Karpas-422 (cell line): ENCODE measurements at regions not wholly inside any gene's neighbourhood (a gene's known extent, or its start where the extent isn't known, plus 50 kb on each side); places are given as distances from the start of the nearest gene placed in this dataset.

Experiments used
- DNase-seq: peaks from one replicate; pipeline ENCODE4 v3.0.0-alpha.2; 2015
- H2AFZ ChIP-seq: fragments of 200-600 bp; sonication (generic); 2 replicates; pipeline ENCODE4 v1.6.1; 2014; ENCODE audit warnings: antibody characterized with exemption, low read length, mixed read lengths
- H3K27ac ChIP-seq: fragments of 200-600 bp; sonication (generic); 2 replicates; pipeline ENCODE4 v1.5.1; 2014; ENCODE audit warnings: mild to moderate bottlenecking, low read length, moderate library complexity
- H3K27me3 ChIP-seq: fragments of 200-600 bp; sonication (generic); 2 replicates; pipeline ENCODE4 v1.6.1; 2014; ENCODE audit warnings: low read length, mixed read lengths
- H3K36me3 ChIP-seq: fragments of 200-600 bp; sonication (generic); 2 replicates; pipeline ENCODE4 v1.6.1; 2014; ENCODE audit warnings: low read length, mixed read lengths; ENCODE audit not compliant: insufficient read depth
- H3K4me1 ChIP-seq: fragments of 200-600 bp; sonication (generic); 2 replicates; pipeline ENCODE4 v1.6.1; 2014; ENCODE audit warnings: mild to moderate bottlenecking, low read length, mixed read lengths
- H3K4me2 ChIP-seq: fragments of 200-600 bp; sonication (generic); 2 replicates; pipeline ENCODE4 v1.6.1; 2014; ENCODE audit warnings: low read length, low read depth, mild to moderate bottlenecking; ENCODE audit not compliant: poor library complexity, severe bottlenecking
- H3K4me3 ChIP-seq: fragments of 200-600 bp; sonication (generic); 2 replicates; pipeline ENCODE4 v1.5.1; 2014; ENCODE audit warnings: mild to moderate bottlenecking, antibody characterized with exemption, low read length, mixed read lengths
- H3K79me2 ChIP-seq: fragments of 200-600 bp; sonication (generic); 2 replicates; pipeline ENCODE4 v1.6.1; 2014; ENCODE audit warnings: mild to moderate bottlenecking, low read length, mixed read lengths
- H3K9ac ChIP-seq: fragments of 200-600 bp; sonication (generic); 2 replicates; pipeline ENCODE4 v1.6.0; 2014; ENCODE audit warnings: low read length
- H3K9me2 ChIP-seq: fragments of 200-600 bp; sonication (generic), shearing (Covaris generic); replicated peaks from 2 replicates; pipeline ENCODE4 v1.6.0; 2014; ENCODE audit warnings: mild to moderate bottlenecking, low read length, moderate library complexity; ENCODE audit not compliant: insufficient read depth
- H3K9me3 ChIP-seq: fragments of 300-700, 200-600 bp; sonication (generic); 2 replicates; pipeline ENCODE4 v1.6.1; 2014; ENCODE audit warnings: low read length, mixed read lengths
- H4K20me1 ChIP-seq: fragments of 200-600 bp; sonication (generic); 2 replicates; pipeline ENCODE4 v1.6.1; 2014; ENCODE audit warnings: mild to moderate bottlenecking, antibody characterized with exemption, low read length, low read depth; ENCODE audit not compliant: insufficient read depth

GRCh38 chr6:169165561-169166300 lies 87.9 kb downstream of the THBS2 start:
- H4K20me1 ChIP-seq = no peaks in the 10 kb centered on the region
- H3K9me2 ChIP-seq = no peaks in the 10 kb centered on the region
- no peak overlapping the region for H3K9ac ChIP-seq
- DNase-seq = no peak
- H3K4me2 ChIP-seq = no peak overlapping the region
- H3K27me3 ChIP-seq = no peaks in the 10 kb centered on the region
- H3K36me3 ChIP-seq = no peaks in the 10 kb centered on the region
- H3K4me3 ChIP-seq = no peak overlapping the region
- H2AFZ ChIP-seq = no peak overlapping the region
- H3K9me3 ChIP-seq = no peaks in the 10 kb centered on the region
- H3K27ac ChIP-seq = no peak overlapping the region
- H3K79me2 ChIP-seq = no peaks in the 10 kb centered on the region
- no peaks in the 10 kb centered on the region for H3K4me1 ChIP-seq

DNA sequence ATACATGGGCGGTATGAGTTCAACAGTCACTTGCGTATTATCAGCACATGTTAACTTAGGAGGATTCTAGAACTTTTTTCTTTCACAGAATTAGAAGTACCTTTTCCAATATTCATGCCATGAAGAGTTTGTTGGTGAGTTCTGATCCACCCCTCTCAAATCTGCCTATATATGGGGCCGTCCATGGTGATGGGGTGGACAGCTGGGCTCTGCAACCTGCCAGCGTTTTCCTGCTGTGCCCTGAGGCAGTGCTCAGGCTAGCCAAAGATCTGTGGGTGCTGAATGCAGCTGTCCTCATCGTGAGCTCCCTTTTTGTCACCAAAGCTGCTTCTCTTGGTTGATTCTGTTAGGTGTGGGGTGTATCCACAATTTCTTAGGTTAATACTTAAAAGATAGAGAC lies 88.7 kb downstream of the THBS2 start:
- H3K36me3 ChIP-seq = no peaks in the 10 kb centered on the region
- no peak for DNase-seq
- no peak overlapping the region for H3K4me2 ChIP-seq
- no peaks in the 10 kb centered on the region for H3K27me3 ChIP-seq
- no peak overlapping the region for H3K27ac ChIP-seq
- H4K20me1 ChIP-seq = no peaks in the 10 kb centered on the region
- H3K9me3 ChIP-seq = no peaks in the 10 kb centered on the region
- H3K4me3 ChIP-seq = no peak overlapping the region
- no peak overlapping the region for H3K9ac ChIP-seq
- H2AFZ ChIP-seq = no peak overlapping the region
- H3K4me1 ChIP-seq = no peaks in the 10 kb centered on the region
- no peaks in the 10 kb centered on the region for H3K9me2 ChIP-seq
- H3K79me2 ChIP-seq = no peaks in the 10 kb centered on the region

DNA sequence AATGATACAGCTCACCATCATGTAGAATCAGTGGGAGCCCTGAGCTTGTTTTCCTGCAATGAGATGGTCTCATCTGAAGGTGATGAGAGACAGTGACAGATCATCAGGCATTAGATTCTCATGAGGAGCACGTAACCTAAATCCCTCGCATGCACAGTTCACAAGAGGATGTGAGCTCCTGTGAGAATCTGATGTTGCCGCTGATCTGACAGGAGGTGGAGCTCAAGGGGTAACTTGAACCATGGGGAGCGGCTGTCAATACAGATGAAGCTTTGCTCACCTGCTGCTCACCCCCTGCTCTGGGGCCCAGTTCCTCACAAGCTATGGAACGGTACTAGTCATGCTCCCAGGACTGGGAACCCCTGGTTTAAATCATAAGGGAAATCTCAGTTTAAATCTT lies 89.2 kb downstream of the THBS2 start:
- H3K9me2 ChIP-seq = no peaks in the 10 kb centered on the region
- DNase-seq = peak; percentile 44
- H3K9ac ChIP-seq = no peak overlapping the region
- H3K9me3 ChIP-seq = no peaks in the 10 kb centered on the region
- H4K20me1 ChIP-seq = no peaks in the 10 kb centered on the region
- H3K4me3 ChIP-seq = no peak overlapping the region
- H3K36me3 ChIP-seq = no peaks in the 10 kb centered on the region
- H3K79me2 ChIP-seq = no peaks in the 10 kb centered on the region
- H3K27ac ChIP-seq = no peak overlapping the region
- no peak overlapping the region for H3K4me2 ChIP-seq
- H2AFZ ChIP-seq = no peak overlapping the region
- no peaks in the 10 kb centered on the region for H3K27me3 ChIP-seq
- H3K4me1 ChIP-seq = no peaks in the 10 kb centered on the region

DNA sequence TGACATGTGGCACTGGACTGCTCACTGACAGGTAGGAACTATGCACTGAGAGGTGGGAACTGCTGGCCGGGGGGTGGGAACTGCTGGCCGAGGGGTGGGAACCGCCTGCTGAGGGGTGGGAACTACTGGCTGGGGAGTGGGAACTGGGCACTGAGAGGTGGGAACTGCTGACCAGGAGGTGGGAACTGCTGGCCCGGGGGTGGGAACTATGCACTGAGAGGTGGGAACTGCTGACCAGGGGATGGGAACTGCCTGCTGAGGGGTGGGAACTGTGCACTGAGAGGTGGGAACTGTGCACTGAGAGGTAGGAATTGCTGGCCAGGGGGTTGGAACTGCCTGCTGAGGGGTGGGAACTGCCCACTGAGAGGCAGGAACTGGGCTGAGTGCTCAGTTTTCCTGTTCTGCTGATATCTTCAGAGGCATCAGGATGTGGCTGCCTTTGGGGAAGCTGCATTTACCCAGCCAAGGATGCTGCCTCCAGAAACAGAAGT lies 90.2 kb downstream of the THBS2 start:
- Histone ChIP-seq H3K9me3 (no peaks in the 10 kb centered on the region), H3K79me2 (no peaks in the 10 kb centered on the region), H3K9me2 (no peaks in the 10 kb centered on the region), H3K4me1 (no peaks in the 10 kb centered on the region), H3K9ac (no peak overlapping the region), H4K20me1 (no peaks in the 10 kb centered on the region), H3K4me3 (no peak overlapping the region), H3K27ac (no peak overlapping the region), H3K36me3 (no peaks in the 10 kb centered on the region), H3K27me3 (no peaks in the 10 kb centered on the region), H2AFZ (no peak overlapping the region), H3K4me2 (no peak overlapping the region)
- no peak for DNase-seq

- DNase-seq = no peak
- no peaks in the 10 kb centered on the region for H3K79me2 ChIP-seq
- no peak overlapping the region for H3K9ac ChIP-seq
- H4K20me1 ChIP-seq = no peaks in the 10 kb centered on the region
- H3K9me3 ChIP-seq = no peaks in the 10 kb centered on the region
- H2AFZ ChIP-seq = no peak overlapping the region
- no peaks in the 10 kb centered on the region for H3K36me3 ChIP-seq
- no peaks in the 10 kb centered on the region for H3K4me1 ChIP-seq
- no peak overlapping the region for H3K27ac ChIP-seq
- no peak overlapping the region for H3K4me3 ChIP-seq
- no peak overlapping the region for H3K4me2 ChIP-seq
- H3K27me3 ChIP-seq = no peaks in the 10 kb centered on the region
- H3K9me2 ChIP-seq = no peaks in the 10 kb centered on the region
These were observed 90.8 kb downstream of the THBS2 start for GRCh38 chr6:169162752-169163407.

- H3K9me2 ChIP-seq = no peaks in the 10 kb centered on the region
- no peaks in the 10 kb centered on the region for H3K9me3 ChIP-seq
- no peaks in the 10 kb centered on the region for H4K20me1 ChIP-seq
- no peaks in the 10 kb centered on the region for H3K27me3 ChIP-seq
- no peak overlapping the region for H3K4me2 ChIP-seq
- no peak overlapping the region for H3K4me3 ChIP-seq
- H2AFZ ChIP-seq = no peak overlapping the region
- H3K27ac ChIP-seq = no peak overlapping the region
- H3K9ac ChIP-seq = no peak overlapping the region
- H3K36me3 ChIP-seq = no peaks in the 10 kb centered on the region
- no peaks in the 10 kb centered on the region for H3K79me2 ChIP-seq
- no peak for DNase-seq
- H3K4me1 ChIP-seq = no peaks in the 10 kb centered on the region
These were observed 91.4 kb downstream of the THBS2 start for GRCh38 chr6:169162249-169162648.

DNA sequence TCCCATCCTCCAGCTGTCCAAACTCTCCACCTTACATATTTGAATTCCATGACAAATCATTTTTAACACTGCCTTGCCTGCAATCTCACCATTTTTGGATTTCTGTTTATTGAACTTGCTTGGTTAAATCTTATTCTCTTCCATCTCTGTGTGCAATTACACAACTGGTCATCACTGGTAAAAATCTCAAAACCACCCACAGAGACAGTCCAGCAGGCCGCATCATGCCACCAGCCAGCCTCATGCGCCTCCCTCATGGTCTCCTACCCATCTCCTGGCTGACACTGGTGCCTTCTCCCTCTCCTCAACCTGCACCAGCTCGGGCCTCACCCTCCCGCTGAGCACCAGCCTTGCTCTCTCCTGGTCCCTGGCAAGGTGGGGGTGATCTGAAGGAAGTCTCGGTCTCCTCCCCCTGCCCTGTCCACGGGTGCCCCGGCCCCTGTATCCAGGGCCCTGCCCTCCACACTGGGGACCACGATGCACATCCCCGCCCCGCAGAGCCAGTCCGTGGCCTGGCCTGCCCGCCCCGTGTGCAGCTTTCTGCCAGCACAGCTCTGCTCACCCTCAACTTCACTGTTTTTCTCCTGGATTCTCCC lies 92.0 kb downstream of the THBS2 start:
- H4K20me1 ChIP-seq = no peaks in the 10 kb centered on the region
- H3K4me2 ChIP-seq = no peak overlapping the region
- no peaks in the 10 kb centered on the region for H3K79me2 ChIP-seq
- H3K4me1 ChIP-seq = no peaks in the 10 kb centered on the region
- no peaks in the 10 kb centered on the region for H3K9me3 ChIP-seq
- no peak overlapping the region for H3K9ac ChIP-seq
- no peak for DNase-seq
- no peaks in the 10 kb centered on the region for H3K9me2 ChIP-seq
- no peak overlapping the region for H3K27ac ChIP-seq
- H3K27me3 ChIP-seq = no peaks in the 10 kb centered on the region
- no peak overlapping the region for H3K4me3 ChIP-seq
- no peaks in the 10 kb centered on the region for H3K36me3 ChIP-seq
- no peak overlapping the region for H2AFZ ChIP-seq

GRCh38 chr6:169160855-169161560 lies 92.6 kb downstream of the THBS2 start:
- H3K27me3 ChIP-seq = no peaks in the 10 kb centered on the region
- no peak overlapping the region for H3K4me2 ChIP-seq
- no peaks in the 10 kb centered on the region for H3K79me2 ChIP-seq
- no peak for DNase-seq
- no peak overlapping the region for H3K4me3 ChIP-seq
- H3K27ac ChIP-seq = no peak overlapping the region
- no peaks in the 10 kb centered on the region for H3K9me3 ChIP-seq
- no peak overlapping the region for H3K9ac ChIP-seq
- H3K4me1 ChIP-seq = no peaks in the 10 kb centered on the region
- no peaks in the 10 kb centered on the region for H3K36me3 ChIP-seq
- H2AFZ ChIP-seq = no peak overlapping the region
- no peaks in the 10 kb centered on the region for H4K20me1 ChIP-seq
- H3K9me2 ChIP-seq = no peaks in the 10 kb centered on the region
